RWPE1 (cell line): ENCODE measurements at regions not wholly inside any gene's neighbourhood (a gene's known extent, or its start where the extent isn't known, plus 50 kb on each side); places are given as distances from the start of the nearest gene placed in this dataset.
A peak's percentile ranks its signal among the peaks of the same experiment; 100 is the strongest.

Source experiments
- CTCF ChIA-PET: fragments of 350-600 bp; sonication (Branson Sonifier 250); formaldehyde crosslinking; extraction: SDS; loops from one replicate; lab custom pipeline; 2021; lab: Yijun Ruan, JAX
- POLR2A ChIA-PET: fragments of 400-600 bp; formaldehyde crosslinking; extraction: SDS; loops from one replicate; lab custom pipeline; 2020; ENCODE audit warnings: antibody characterized with exemption; ENCODE audit not compliant: low non-redundant PET; lab: Yijun Ruan, JAX
- DNase-seq: peaks from one replicate; pipeline ENCODE4 v3.0.0; 2012; ENCODE audit warnings: low spot score
- H3K27ac ChIP-seq: fragments of 450-650 bp; 2 replicates; pipeline ENCODE4 v1.5.1; 2017
- TF ChIP-seq, protein P1 (sequence below): fragments of 450-650 bp; conservative IDR thresholded peaks from 2 replicates; pipeline ENCODE4 v1.5.1; 2017; ENCODE audit warnings: low read depth, mild to moderate bottlenecking

DNA sequence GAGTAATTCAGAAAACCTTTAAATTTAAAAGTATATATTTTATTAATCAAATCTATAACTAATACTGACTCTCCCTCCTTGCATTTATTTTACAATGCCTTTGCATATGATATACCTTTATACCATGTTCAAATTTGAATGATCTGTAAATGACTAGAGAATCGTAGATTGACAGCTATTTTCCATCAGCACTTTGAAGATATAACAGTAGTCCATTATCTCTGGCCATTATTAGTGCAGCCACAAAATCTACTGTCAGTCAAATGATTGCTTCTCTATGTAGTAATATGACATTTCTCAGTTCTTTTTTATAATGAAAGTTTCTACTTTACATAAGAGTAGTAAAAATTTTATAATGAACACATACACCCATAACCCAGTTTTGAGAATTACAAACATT, 1054.8 kb upstream of the B3GALT2 start:
- CTCF ChIA-PET, result no interaction called here

DNA sequence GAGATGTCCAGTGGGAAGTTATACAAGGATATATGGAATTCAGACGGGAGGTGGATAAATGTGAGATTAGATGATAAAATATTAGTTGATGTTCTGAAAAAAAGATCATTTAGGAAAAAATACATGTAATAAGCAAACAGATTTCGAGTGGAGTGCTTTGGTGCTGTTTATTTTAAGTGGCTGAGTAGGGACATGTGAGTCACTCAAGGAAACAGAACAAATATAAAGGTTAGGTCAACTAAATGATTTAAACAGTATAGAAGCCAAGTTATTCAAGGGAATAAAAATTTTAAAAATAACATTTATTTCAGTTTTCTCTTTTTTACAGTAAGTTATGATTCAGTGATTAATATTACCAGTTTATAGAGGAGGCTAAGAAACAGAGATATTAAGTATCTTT, 1046.7 kb upstream of the B3GALT2 start:
- DNase-seq, result no peak
- POLR2A ChIA-PET, result no interaction called here

More for the DNA sequence above, 1054.8 kb upstream of the B3GALT2 start:
- no peak for DNase-seq
- TF ChIP-seq, protein P1, sequence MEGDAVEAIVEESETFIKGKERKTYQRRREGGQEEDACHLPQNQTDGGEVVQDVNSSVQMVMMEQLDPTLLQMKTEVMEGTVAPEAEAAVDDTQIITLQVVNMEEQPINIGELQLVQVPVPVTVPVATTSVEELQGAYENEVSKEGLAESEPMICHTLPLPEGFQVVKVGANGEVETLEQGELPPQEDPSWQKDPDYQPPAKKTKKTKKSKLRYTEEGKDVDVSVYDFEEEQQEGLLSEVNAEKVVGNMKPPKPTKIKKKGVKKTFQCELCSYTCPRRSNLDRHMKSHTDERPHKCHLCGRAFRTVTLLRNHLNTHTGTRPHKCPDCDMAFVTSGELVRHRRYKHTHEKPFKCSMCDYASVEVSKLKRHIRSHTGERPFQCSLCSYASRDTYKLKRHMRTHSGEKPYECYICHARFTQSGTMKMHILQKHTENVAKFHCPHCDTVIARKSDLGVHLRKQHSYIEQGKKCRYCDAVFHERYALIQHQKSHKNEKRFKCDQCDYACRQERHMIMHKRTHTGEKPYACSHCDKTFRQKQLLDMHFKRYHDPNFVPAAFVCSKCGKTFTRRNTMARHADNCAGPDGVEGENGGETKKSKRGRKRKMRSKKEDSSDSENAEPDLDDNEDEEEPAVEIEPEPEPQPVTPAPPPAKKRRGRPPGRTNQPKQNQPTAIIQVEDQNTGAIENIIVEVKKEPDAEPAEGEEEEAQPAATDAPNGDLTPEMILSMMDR, result no peak
- no peak overlapping the region for H3K27ac ChIP-seq
- POLR2A ChIA-PET, result no interaction called here

GRCh38 chr1:194230351-194231144, 1044.1 kb upstream of the B3GALT2 start:
- CTCF ChIA-PET, result interaction anchor here (0.8 kb wide), 1 partner anchor 27 kb away, joined by 4 read pairs; no protein-coding TSS in a partner anchor

More for the DNA sequence above, 1046.7 kb upstream of the B3GALT2 start:
- no peak overlapping the region for H3K27ac ChIP-seq
- CTCF ChIA-PET, result no interaction called here
- TF ChIP-seq, protein P1, result no peak

DNA sequence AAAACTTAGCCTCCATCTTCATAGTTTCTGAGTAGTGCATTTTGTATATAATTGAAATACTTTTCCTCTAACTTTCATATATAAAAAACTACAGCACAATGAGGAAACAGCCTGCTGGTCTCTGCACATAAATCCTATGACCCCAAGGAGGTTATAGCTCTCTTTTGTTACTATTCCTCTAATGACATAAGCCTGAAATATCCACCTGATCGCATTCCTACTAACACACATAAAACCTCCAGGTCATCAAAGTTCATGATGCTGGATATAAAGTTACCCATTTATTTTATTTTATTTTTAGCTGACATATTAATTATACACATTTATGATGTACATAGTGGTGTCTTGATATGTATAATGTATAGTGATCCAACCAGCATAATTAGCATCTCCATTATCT, 1042.0 kb upstream of the B3GALT2 start:
- CTCF ChIA-PET, result interaction anchor here (0.8 kb wide), 1 partner anchor 340 kb away, joined by 3 read pairs; no protein-coding TSS in a partner anchor

More at GRCh38 chr1:194230351-194231144, 1044.1 kb upstream of the B3GALT2 start:
- H3K27ac ChIP-seq, result no peak overlapping the region
- TF ChIP-seq, protein P1, result no peak
- POLR2A ChIA-PET, result no interaction called here
- DNase-seq, result no peak

DNA sequence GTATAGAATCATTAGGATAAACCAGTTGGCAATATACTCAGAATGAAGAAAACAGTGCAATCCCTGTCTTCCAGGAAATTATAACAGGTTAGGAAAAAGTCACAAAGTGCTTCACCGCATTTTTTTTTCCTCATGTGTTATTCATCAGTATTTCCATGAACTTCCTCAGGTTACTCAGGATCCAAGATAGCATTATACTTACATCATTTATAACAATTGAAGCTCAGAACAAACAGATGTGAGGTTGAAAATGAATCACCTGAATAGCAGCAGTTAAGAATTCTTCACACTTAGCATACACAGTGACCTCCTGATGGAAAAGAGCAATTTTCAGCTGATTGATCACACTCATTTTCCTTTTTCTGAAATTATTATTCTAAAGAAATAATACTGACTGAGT, 1040.7 kb upstream of the B3GALT2 start:
- peak; percentile 4 for DNase-seq
- CTCF ChIA-PET, result no interaction called here
- POLR2A ChIA-PET, result no interaction called here
- TF ChIP-seq, protein P1, result no peak
- H3K27ac ChIP-seq, result no peak overlapping the region

More for the DNA sequence above, 1042.0 kb upstream of the B3GALT2 start:
- DNase-seq, result no peak
- H3K27ac ChIP-seq, result no peak overlapping the region
- TF ChIP-seq, protein P1, result no peak
- POLR2A ChIA-PET, result no interaction called here

DNA sequence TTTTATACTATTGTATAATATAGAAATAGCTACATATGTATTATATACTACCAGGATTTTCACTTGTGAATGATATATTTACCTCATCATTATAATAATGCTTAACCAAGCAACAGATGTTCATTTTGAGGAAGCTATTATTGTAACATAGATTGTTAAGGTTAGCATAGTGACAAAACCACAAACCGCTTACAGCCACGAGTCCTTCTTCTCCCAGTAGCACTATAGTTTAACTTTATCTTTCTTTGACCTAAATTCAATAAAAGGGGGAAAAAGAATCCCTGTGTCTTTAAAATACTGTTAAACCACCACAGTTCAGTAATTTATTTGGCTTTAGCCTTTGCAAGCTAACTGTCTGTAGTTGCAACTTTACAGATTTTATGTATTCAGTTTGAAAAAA, 1039.4 kb upstream of the B3GALT2 start:
- no peak overlapping the region for H3K27ac ChIP-seq
- TF ChIP-seq, protein P1, result no peak
- CTCF ChIA-PET, result no interaction called here
- no peak for DNase-seq
- POLR2A ChIA-PET, result no interaction called here
